Breast epithelium (tissue), 3 donors: ENCODE measurements at regions not wholly inside any gene's neighbourhood (a gene's known extent, or its start where the extent isn't known, plus 50 kb on each side); places are given as distances from the start of the nearest gene placed in this dataset.

Source experiments
- CTCF ChIP-seq, 3 donors: fragments of 450-650 bp; IDR thresholded peaks; one replicate each; pipeline ENCODE4 v1.5.1; 2016 to 2017; ENCODE audit warnings: antibody characterized with exemption in 3 of 3, mild to moderate bottlenecking in 3 of 3, moderate library complexity in 3 of 3
- POLR2A ChIP-seq: fragments of 450-650 bp; IDR thresholded peaks from one replicate; pipeline ENCODE4 v1.6.1; 2016; ENCODE audit warnings: antibody characterized with exemption, mild to moderate bottlenecking, moderate library complexity

- TF ChIP-seq CTCF (IDR thresholded peaks at IDR 0.05): no peak
- no peak for TF ChIP-seq POLR2A
Observed at GRCh38 chr2:12955864-12956263, 239.1 kb downstream of the TRIB2 start.
